Osteoblast (primary cell): ENCODE measurements at regions not wholly inside any gene's neighbourhood (a gene's known extent, or its start where the extent isn't known, plus 50 kb on each side); places are given as distances from the start of the nearest gene placed in this dataset.
"Not testable (repeated sequence)": the region's sequence is repeated elsewhere in the genome, so short reads cannot be mapped to it uniquely, and the experiment has no call there.

Source experiments
- DNase-seq: peaks from one replicate; pipeline ENCODE4 v3.0.0; 2011; ENCODE audit warnings: low spot score, mixed read lengths; ENCODE audit not compliant: insufficient read length; ENCODE audit errors: missing footprints
- H2AFZ ChIP-seq: 2 replicates; pipeline ENCODE4 v1.6.0; 2011; ENCODE audit warnings: mild to moderate bottlenecking, low read length
- H3K27ac ChIP-seq: 2 replicates; pipeline ENCODE4 v1.5.1; 2011; ENCODE audit warnings: mild to moderate bottlenecking, low read depth, low read length, moderate library complexity
- H3K27me3 ChIP-seq: 2 replicates; pipeline ENCODE4 v1.6.0; 2012; ENCODE audit warnings: mild to moderate bottlenecking, control low read depth, inconsistent platforms, low read length, moderate library complexity; ENCODE audit not compliant: insufficient read depth
- H3K36me3 ChIP-seq: 2 replicates; pipeline ENCODE4 v1.5.1; 2011; ENCODE audit warnings: mild to moderate bottlenecking, low read length, control low read depth, moderate library complexity; ENCODE audit not compliant: insufficient read depth
- H3K4me1 ChIP-seq: 2 replicates; pipeline ENCODE4 v1.5.1; 2011; ENCODE audit warnings: mild to moderate bottlenecking, low read length, control low read depth, moderate library complexity; ENCODE audit not compliant: insufficient read depth
- H3K4me2 ChIP-seq: 2 replicates; pipeline ENCODE4 v1.6.0; 2011; ENCODE audit warnings: mild to moderate bottlenecking, low read length; ENCODE audit not compliant: insufficient read depth
- H3K4me3 ChIP-seq: fragments of 200-600 bp; sonication (generic); 3 replicates; pipeline ENCODE4 v1.5.1; 2012; ENCODE audit warnings: mild to moderate bottlenecking, low read length, inconsistent platforms; ENCODE audit not compliant: insufficient read depth
- H3K79me2 ChIP-seq: 2 replicates; pipeline ENCODE4 v1.6.0; 2012; ENCODE audit warnings: mild to moderate bottlenecking, low read length, control low read depth, inconsistent platforms; ENCODE audit not compliant: insufficient read depth
- H3K9me3 ChIP-seq: 2 replicates; pipeline ENCODE4 v1.5.1; 2011; ENCODE audit warnings: low read depth, low read length, control low read depth
- H4K20me1 ChIP-seq: 2 replicates; pipeline ENCODE4 v1.6.0; 2012; ENCODE audit warnings: mild to moderate bottlenecking, low read length, control low read depth; ENCODE audit not compliant: insufficient read depth
- CTCF ChIP-seq: IDR thresholded peaks from 2 replicates; pipeline ENCODE4 v1.5.1; 2011; ENCODE audit warnings: mild to moderate bottlenecking, low read depth, low read length, moderate library complexity; ENCODE audit errors: extremely low read depth

- no peaks in the 10 kb centered on the region for H4K20me1 ChIP-seq
- H3K27me3 ChIP-seq, result no peaks in the 10 kb centered on the region
- H3K36me3 ChIP-seq, result no peaks in the 10 kb centered on the region
- no peak overlapping the region for H3K4me2 ChIP-seq
- no peaks in the 10 kb centered on the region for H3K79me2 ChIP-seq
- H3K9me3 ChIP-seq, result no peaks in the 10 kb centered on the region
- no peak for TF ChIP-seq CTCF
- DNase-seq, result no peak
- no peak overlapping the region for H3K27ac ChIP-seq
- peaks cover 28% of the 10 kb centered on the region for H3K4me1 ChIP-seq
- H2AFZ ChIP-seq, result peak overlapping the region; percentile 24
- H3K4me3 ChIP-seq, result no peak overlapping the region
Observed at GRCh38 chr6:85357651-85358050, 92.2 kb upstream of the NT5E start.

- DNase-seq, H3K4me3 ChIP-seq: not testable (repeated sequence)
Observed at GRCh38 chr6:85356743-85357142, 93.1 kb upstream of the NT5E start.

GRCh38 chr6:85355816-85356215, 94.1 kb upstream of the NT5E start:
- Histone ChIP-seq H3K79me2 (no peaks in the 10 kb centered on the region), H2AFZ (no peak overlapping the region), H3K27me3 (no peaks in the 10 kb centered on the region), H3K4me2 (no peak overlapping the region), H3K4me1 (peaks cover 11% of the 10 kb centered on the region), H3K27ac (no peak overlapping the region), H3K9me3 (no peaks in the 10 kb centered on the region), H3K36me3 (no peaks in the 10 kb centered on the region), H4K20me1 (no peaks in the 10 kb centered on the region), H3K4me3 (no peak overlapping the region)
- no peak for TF ChIP-seq CTCF
- DNase-seq, result no peak

More at GRCh38 chr6:85356743-85357142, 93.1 kb upstream of the NT5E start:
- H3K27me3 ChIP-seq, H3K4me2 ChIP-seq, H4K20me1 ChIP-seq, H3K9me3 ChIP-seq, H2AFZ ChIP-seq, H3K79me2 ChIP-seq, H3K36me3 ChIP-seq, H3K27ac ChIP-seq: not testable (repeated sequence)
- H3K4me1 ChIP-seq, result peaks cover 20% of the 10 kb centered on the region

GRCh38 chr6:85354761-85355618, 94.9 kb upstream of the NT5E start:
- peak; percentile 97 for TF ChIP-seq CTCF

More at GRCh38 chr6:85354761-85355618, 94.9 kb upstream of the NT5E start:
- H3K4me2 ChIP-seq, result no peak overlapping the region
- DNase-seq, result no peak
- H3K79me2 ChIP-seq, result no peaks in the 10 kb centered on the region
- no peak overlapping the region for H3K4me3 ChIP-seq
- H2AFZ ChIP-seq, result peak overlapping the region; percentile 54
- no peaks in the 10 kb centered on the region for H4K20me1 ChIP-seq
- H3K27ac ChIP-seq, result no peak overlapping the region
- no peaks in the 10 kb centered on the region for H3K9me3 ChIP-seq
- no peaks in the 10 kb centered on the region for H3K36me3 ChIP-seq
- H3K27me3 ChIP-seq, result no peaks in the 10 kb centered on the region
- H3K4me1 ChIP-seq, result peaks cover 6% of the 10 kb centered on the region
